Astrocyte (in vitro differentiated cells and primary cell): ENCODE measurements at regions not wholly inside any gene's neighbourhood (a gene's known extent, or its start where the extent isn't known, plus 50 kb on each side); places are given as distances from the start of the nearest gene placed in this dataset.

ENCODE experiments used
- EZH2 ChIP-seq: IDR thresholded peaks from 2 replicates; pipeline ENCODE4 v1.6.1; 2012; ENCODE audit warnings: mild to moderate bottlenecking, low read length, inconsistent platforms; ENCODE audit not compliant: insufficient read depth
- TF ChIP-seq, protein P1 (sequence below): IDR thresholded peaks from 2 replicates; pipeline ENCODE4 v1.5.1; 2011; ENCODE audit warnings: low read depth, mild to moderate bottlenecking, inconsistent platforms, low read length, moderate library complexity; ENCODE audit not compliant: insufficient read depth

DNA sequence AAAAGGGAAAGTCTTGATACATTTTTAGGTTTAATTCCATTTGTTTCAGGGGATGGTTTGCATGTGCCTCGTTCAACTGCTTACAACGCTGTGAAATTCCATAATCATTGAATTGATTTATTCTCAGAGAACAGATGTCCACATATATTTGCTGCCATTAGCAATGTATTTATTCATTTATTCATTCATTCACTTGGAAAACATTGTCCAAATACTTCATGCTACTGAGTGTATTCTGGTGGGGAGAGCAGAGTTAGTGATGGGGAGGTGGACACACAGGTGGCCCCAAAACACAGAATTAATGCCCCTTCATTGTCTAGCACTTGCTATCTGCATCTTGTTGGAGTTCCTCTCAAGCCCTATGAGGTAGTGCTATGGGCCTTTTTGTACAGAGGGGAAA is 141.2 kb upstream of the PARP11 start:
- TF ChIP-seq, protein P1, sequence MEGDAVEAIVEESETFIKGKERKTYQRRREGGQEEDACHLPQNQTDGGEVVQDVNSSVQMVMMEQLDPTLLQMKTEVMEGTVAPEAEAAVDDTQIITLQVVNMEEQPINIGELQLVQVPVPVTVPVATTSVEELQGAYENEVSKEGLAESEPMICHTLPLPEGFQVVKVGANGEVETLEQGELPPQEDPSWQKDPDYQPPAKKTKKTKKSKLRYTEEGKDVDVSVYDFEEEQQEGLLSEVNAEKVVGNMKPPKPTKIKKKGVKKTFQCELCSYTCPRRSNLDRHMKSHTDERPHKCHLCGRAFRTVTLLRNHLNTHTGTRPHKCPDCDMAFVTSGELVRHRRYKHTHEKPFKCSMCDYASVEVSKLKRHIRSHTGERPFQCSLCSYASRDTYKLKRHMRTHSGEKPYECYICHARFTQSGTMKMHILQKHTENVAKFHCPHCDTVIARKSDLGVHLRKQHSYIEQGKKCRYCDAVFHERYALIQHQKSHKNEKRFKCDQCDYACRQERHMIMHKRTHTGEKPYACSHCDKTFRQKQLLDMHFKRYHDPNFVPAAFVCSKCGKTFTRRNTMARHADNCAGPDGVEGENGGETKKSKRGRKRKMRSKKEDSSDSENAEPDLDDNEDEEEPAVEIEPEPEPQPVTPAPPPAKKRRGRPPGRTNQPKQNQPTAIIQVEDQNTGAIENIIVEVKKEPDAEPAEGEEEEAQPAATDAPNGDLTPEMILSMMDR, result no peak
- TF ChIP-seq EZH2, result no peak
